NB4 (cell line): ENCODE measurements at regions not wholly inside any gene's neighbourhood (a gene's known extent, or its start where the extent isn't known, plus 50 kb on each side); places are given as distances from the start of the nearest gene placed in this dataset.
"Not testable (repeated sequence)": the region's sequence is repeated elsewhere in the genome, so short reads cannot be mapped to it uniquely, and the experiment has no call there.

Experiments
- CTCF ChIP-seq: IDR thresholded peaks from one replicate; pipeline ENCODE4 v1.5.1; 2012; ENCODE audit warnings: low read depth, low read length
- MAX ChIP-seq: IDR thresholded peaks from 2 replicates; pipeline ENCODE4 v1.6.1; 2011; ENCODE audit warnings: low read depth, low read length
- MYC ChIP-seq: IDR thresholded peaks from 2 replicates; pipeline ENCODE4 v1.6.1; 2011; ENCODE audit warnings: low read depth, low read length
- POLR2A ChIP-seq: IDR thresholded peaks from 2 replicates; pipeline ENCODE4 v1.6.1; 2011; ENCODE audit warnings: mild to moderate bottlenecking; ENCODE audit not compliant: insufficient read length; ENCODE audit errors: extremely low read depth

GRCh38 chr21:6454648-6455340, 4066.6 kb upstream of the TPTE start:
- TF ChIP-seq POLR2A, CTCF, MAX, MYC: not testable (repeated sequence)
